DOHH2 (cell line): ENCODE measurements at regions not wholly inside any gene's neighbourhood (a gene's known extent, or its start where the extent isn't known, plus 50 kb on each side); places are given as distances from the start of the nearest gene placed in this dataset.

Experiments
- EZH2phosphoT487 ChIP-seq: fragments of 200-600 bp; sonication (generic); IDR thresholded peaks from 2 replicates; pipeline ENCODE4 v1.6.1; 2017; ENCODE audit warnings: borderline replicate concordance, mild to moderate bottlenecking, antibody characterized with exemption, low read length, moderate library complexity, mixed read lengths
- TF ChIP-seq, protein P1 (sequence below): fragments of 200-600 bp; sonication (generic); IDR thresholded peaks from one replicate; pipeline ENCODE4 v1.5.1; 2014; ENCODE audit warnings: antibody characterized with exemption, mild to moderate bottlenecking, low read depth, low read length; ENCODE audit not compliant: poor library complexity, severe bottlenecking

DNA sequence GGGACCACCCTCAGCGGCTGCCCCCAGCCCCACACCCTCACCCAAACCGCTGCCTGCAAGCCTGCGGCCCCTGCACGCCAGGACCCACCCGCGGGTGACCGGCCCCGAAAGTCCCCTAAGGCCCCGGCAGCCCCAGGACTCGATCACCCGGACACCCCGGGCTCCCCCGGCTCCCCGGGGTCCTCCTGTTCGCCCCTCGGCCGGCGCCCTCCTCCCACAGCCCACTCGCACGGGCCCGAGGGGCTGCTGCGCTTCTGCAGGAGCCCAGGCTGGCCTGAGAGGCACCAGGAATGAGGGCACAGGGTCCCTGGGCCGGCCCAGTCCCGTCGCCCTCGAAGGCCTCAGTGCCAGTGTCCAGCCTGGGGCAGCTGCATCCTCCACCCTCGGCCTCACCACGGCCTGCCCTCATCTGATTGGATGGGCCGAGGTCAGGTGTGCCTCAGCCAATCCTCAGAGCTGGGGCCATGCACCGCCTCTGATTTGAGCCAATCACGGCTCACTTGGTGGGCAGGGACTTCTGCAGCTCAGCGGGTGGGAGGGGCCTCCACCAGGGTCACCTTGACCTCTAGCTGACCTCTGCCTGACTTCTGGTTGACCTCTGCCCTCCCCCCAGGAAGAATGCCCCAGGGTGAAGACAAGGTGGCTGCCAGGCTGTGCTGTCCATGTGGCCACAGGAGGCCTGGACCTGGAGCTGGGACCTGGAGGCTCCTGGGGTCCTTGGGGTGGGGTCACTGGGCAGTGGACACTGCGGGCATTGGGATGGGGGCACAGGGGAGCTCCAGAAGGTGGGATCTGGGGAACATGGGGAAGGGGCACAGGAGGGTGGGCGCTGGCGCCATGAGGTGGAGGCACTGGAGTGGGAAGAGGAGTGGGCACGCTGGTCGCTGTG, 97.6 kb upstream of the NKX1-1 start:
- TF ChIP-seq, protein P1, sequence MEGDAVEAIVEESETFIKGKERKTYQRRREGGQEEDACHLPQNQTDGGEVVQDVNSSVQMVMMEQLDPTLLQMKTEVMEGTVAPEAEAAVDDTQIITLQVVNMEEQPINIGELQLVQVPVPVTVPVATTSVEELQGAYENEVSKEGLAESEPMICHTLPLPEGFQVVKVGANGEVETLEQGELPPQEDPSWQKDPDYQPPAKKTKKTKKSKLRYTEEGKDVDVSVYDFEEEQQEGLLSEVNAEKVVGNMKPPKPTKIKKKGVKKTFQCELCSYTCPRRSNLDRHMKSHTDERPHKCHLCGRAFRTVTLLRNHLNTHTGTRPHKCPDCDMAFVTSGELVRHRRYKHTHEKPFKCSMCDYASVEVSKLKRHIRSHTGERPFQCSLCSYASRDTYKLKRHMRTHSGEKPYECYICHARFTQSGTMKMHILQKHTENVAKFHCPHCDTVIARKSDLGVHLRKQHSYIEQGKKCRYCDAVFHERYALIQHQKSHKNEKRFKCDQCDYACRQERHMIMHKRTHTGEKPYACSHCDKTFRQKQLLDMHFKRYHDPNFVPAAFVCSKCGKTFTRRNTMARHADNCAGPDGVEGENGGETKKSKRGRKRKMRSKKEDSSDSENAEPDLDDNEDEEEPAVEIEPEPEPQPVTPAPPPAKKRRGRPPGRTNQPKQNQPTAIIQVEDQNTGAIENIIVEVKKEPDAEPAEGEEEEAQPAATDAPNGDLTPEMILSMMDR: no peak
- no peak for TF ChIP-seq EZH2phosphoT487
